ENCODE measurements at regions not wholly inside any gene's neighbourhood (a gene's known extent, or its start where the extent isn't known, plus 50 kb on each side); places are given as distances from the start of the nearest gene placed in this dataset.

DNA sequence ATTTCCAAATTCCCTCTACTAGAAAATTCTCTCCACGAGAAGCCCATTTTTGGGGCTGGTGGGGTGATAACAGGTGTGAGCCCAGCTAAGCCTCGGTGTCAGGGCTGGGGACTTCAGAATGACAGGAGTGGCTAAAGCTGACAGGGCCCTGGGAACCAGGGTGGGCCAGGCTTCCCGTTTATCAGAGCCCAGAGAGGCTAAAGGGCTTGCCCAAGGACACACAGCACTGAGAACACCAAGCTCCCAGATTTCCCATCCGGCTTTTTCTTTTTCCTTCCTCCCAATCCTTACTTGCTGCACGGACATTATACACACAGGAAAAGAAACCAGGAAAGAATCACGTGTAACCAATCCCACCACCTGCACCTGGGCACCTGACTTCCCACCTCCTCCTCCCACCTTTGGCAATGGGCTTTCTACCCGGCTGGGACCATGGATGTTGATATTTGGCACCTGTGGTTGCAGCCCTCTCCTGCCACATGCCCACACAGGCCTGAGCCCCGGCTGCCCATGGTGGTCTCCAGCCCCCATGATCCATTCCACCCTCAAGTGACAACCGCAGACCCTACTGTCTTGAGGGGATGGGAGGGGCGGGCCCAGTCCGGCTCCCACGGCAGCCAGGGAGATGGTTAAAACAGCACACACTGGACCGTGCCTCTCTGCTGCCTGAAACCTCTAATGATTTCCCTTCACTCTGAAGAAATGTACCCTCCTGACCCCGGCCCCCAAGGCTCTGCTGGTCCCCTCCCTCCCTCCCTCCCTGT, 78.9 kb downstream of the ENGASE start:
- Histone ChIP-seq H2AFZ (ENCODE audit: low read depth, low read length) (no peak overlapping the region), H3F3A (ENCODE audit: insufficient read depth, low read length, poor library complexity, severe bottlenecking) (no peaks in the 10 kb centered on the region), H3K27me3 (ENCODE audit: insufficient read depth, low read depth, low read length) (no peaks in the 10 kb centered on the region), H3K9me3 (ENCODE audit: low read length) (no peaks in the 10 kb centered on the region), H3K79me2 (replicated peaks; ENCODE audit: insufficient read depth, low read length) (no peaks in the 10 kb centered on the region), H3K27ac (ENCODE audit: low read length) (no peak overlapping the region), H3K36me3 (ENCODE audit: insufficient read depth, low read length) (no peaks in the 10 kb centered on the region), H3K4me3 (ENCODE audit: low read length) (no peak overlapping the region), H3K4me2 (ENCODE audit: low read length) (no peak overlapping the region), H4K20me1 (ENCODE audit: insufficient read depth) (no peaks in the 10 kb centered on the region), H3K9me2 (ENCODE audit: insufficient read depth, low read length) (no peaks in the 10 kb centered on the region), H3K9ac (ENCODE audit: low read length) (no peak overlapping the region)
- TF ChIP-seq, protein P1, sequence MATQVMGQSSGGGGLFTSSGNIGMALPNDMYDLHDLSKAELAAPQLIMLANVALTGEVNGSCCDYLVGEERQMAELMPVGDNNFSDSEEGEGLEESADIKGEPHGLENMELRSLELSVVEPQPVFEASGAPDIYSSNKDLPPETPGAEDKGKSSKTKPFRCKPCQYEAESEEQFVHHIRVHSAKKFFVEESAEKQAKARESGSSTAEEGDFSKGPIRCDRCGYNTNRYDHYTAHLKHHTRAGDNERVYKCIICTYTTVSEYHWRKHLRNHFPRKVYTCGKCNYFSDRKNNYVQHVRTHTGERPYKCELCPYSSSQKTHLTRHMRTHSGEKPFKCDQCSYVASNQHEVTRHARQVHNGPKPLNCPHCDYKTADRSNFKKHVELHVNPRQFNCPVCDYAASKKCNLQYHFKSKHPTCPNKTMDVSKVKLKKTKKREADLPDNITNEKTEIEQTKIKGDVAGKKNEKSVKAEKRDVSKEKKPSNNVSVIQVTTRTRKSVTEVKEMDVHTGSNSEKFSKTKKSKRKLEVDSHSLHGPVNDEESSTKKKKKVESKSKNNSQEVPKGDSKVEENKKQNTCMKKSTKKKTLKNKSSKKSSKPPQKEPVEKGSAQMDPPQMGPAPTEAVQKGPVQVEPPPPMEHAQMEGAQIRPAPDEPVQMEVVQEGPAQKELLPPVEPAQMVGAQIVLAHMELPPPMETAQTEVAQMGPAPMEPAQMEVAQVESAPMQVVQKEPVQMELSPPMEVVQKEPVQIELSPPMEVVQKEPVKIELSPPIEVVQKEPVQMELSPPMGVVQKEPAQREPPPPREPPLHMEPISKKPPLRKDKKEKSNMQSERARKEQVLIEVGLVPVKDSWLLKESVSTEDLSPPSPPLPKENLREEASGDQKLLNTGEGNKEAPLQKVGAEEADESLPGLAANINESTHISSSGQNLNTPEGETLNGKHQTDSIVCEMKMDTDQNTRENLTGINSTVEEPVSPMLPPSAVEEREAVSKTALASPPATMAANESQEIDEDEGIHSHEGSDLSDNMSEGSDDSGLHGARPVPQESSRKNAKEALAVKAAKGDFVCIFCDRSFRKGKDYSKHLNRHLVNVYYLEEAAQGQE (IDR thresholded peaks at IDR 0.05; ENCODE audit: borderline replicate concordance) = no peak
- TF ChIP-seq RAD21 (conservative IDR thresholded peaks at IDR 0.05) (no peak), MXI1 (conservative IDR thresholded peaks at IDR 0.05; ENCODE audit: poor library complexity, severe bottlenecking) (no peak), SMC3 (conservative IDR thresholded peaks at IDR 0.05; ENCODE audit: poor library complexity) (no peak), POLR2AphosphoS5 (IDR thresholded peaks at IDR 0.05) (no peak), EZH2 (IDR thresholded peaks at IDR 0.05; ENCODE audit: borderline replicate concordance, insufficient read depth, low read length, poor library complexity, severe bottlenecking) (no peak)

DNA sequence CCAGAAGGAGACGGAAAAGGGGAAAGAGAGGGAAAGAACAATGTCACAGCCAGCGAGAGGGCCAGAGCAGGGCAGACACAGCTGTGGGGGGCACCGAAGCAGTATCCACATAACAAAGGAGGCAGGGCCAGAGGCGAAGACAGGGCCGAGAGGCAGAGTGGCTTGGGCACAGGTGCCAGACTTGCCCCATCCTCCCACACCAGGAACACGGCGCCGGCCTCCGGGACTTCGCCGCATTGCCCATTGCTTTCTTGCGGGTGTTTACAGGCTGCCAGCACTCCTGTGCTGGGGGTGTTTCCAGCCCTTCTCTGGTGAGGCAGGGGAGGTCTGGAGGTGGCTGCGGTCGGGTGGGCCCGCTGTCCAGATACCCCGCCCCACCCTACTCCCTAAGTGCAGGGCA, 78.0 kb downstream of the ENGASE start:
- Histone ChIP-seq H3K27me3 (ENCODE audit: insufficient read depth, low read depth, low read length) (no peaks in the 10 kb centered on the region), H2AFZ (ENCODE audit: low read depth, low read length) (no peak overlapping the region), H3K4me2 (ENCODE audit: low read length) (no peak overlapping the region), H3K9me3 (ENCODE audit: low read length) (no peaks in the 10 kb centered on the region), H3K27ac (ENCODE audit: low read length) (no peak overlapping the region), H3K79me2 (replicated peaks; ENCODE audit: insufficient read depth, low read length) (no peaks in the 10 kb centered on the region), H3K9ac (ENCODE audit: low read length) (no peak overlapping the region), H3K36me3 (ENCODE audit: insufficient read depth, low read length) (no peaks in the 10 kb centered on the region), H3K9me2 (ENCODE audit: insufficient read depth, low read length) (no peaks in the 10 kb centered on the region), H3F3A (ENCODE audit: insufficient read depth, low read length, poor library complexity, severe bottlenecking) (no peaks in the 10 kb centered on the region), H3K4me3 (ENCODE audit: low read length) (no peak overlapping the region), H4K20me1 (ENCODE audit: insufficient read depth) (no peaks in the 10 kb centered on the region)
- TF ChIP-seq MXI1 (conservative IDR thresholded peaks at IDR 0.05; ENCODE audit: poor library complexity, severe bottlenecking) (no peak), POLR2AphosphoS5 (IDR thresholded peaks at IDR 0.05) (no peak), RAD21 (conservative IDR thresholded peaks at IDR 0.05) (no peak), TAF1 (IDR thresholded peaks at IDR 0.05; ENCODE audit: low read depth) (no peak), EP300 (conservative IDR thresholded peaks at IDR 0.05; ENCODE audit: poor library complexity, severe bottlenecking) (no peak), SMC3 (conservative IDR thresholded peaks at IDR 0.05; ENCODE audit: poor library complexity) (no peak), EZH2 (IDR thresholded peaks at IDR 0.05; ENCODE audit: borderline replicate concordance, insufficient read depth, low read length, poor library complexity, severe bottlenecking) (no peak)
- TF ChIP-seq, protein P1 (IDR thresholded peaks at IDR 0.05; ENCODE audit: borderline replicate concordance) = no peak
- TF ChIP-seq, protein P2, sequence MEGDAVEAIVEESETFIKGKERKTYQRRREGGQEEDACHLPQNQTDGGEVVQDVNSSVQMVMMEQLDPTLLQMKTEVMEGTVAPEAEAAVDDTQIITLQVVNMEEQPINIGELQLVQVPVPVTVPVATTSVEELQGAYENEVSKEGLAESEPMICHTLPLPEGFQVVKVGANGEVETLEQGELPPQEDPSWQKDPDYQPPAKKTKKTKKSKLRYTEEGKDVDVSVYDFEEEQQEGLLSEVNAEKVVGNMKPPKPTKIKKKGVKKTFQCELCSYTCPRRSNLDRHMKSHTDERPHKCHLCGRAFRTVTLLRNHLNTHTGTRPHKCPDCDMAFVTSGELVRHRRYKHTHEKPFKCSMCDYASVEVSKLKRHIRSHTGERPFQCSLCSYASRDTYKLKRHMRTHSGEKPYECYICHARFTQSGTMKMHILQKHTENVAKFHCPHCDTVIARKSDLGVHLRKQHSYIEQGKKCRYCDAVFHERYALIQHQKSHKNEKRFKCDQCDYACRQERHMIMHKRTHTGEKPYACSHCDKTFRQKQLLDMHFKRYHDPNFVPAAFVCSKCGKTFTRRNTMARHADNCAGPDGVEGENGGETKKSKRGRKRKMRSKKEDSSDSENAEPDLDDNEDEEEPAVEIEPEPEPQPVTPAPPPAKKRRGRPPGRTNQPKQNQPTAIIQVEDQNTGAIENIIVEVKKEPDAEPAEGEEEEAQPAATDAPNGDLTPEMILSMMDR (IDR thresholded peaks at IDR 0.05; ENCODE audit: poor library complexity, severe bottlenecking) = no peak

All from neural cell (in vitro differentiated cells).